HEK293T (cell line): ENCODE measurements at regions not wholly inside any gene's neighbourhood (a gene's known extent, or its start where the extent isn't known, plus 50 kb on each side); places are given as distances from the start of the nearest gene placed in this dataset.

ENCODE experiments used
- CTCF ChIA-PET: fragments of 350-600 bp; formaldehyde crosslinking; extraction: SDS; loops from one replicate; lab custom pipeline; 2021; ENCODE audit warnings: antibody characterized with exemption, inconsistent platforms; lab: Yijun Ruan, JAX
- POLR2A ChIA-PET: fragments of 350-600 bp; formaldehyde crosslinking; extraction: SDS; loops from one replicate; lab custom pipeline; 2020; ENCODE audit warnings: antibody characterized with exemption, inconsistent platforms; lab: Yijun Ruan, JAX
- DNase-seq: peaks from one replicate; pipeline ENCODE4 v3.0.0; 2012; ENCODE audit warnings: mixed read lengths; ENCODE audit errors: extremely low spot score
- ARNT ChIP-seq: fragments of 450-650 bp; IDR thresholded peaks from 2 replicates; pipeline ENCODE4 v1.6.1; 2017; ENCODE audit warnings: mild to moderate bottlenecking
- BHLHE40 ChIP-seq: fragments of 450-650 bp; IDR thresholded peaks from 2 replicates; pipeline ENCODE4 v1.6.1; 2016; ENCODE audit warnings: mild to moderate bottlenecking, moderate library complexity, borderline replicate concordance
- CTBP1 ChIP-seq: fragments of 450-650 bp; IDR thresholded peaks from 2 replicates; pipeline ENCODE4 v1.6.1; 2016; ENCODE audit warnings: borderline replicate concordance
- ELF4 ChIP-seq: fragments of 450-650 bp; IDR thresholded peaks from 2 replicates; pipeline ENCODE4 v1.6.1; 2017; ENCODE audit warnings: antibody characterized with exemption
- FOXA1 ChIP-seq: fragments of 450-650 bp; IDR thresholded peaks from 2 replicates; pipeline ENCODE4 v1.6.1; 2016; ENCODE audit warnings: mild to moderate bottlenecking
- FOXK2 ChIP-seq: fragments of 450-650 bp; IDR thresholded peaks from 2 replicates; pipeline ENCODE4 v1.6.1; 2016; ENCODE audit warnings: mild to moderate bottlenecking
- FOXM1 ChIP-seq: fragments of 450-650 bp; IDR thresholded peaks from 2 replicates; pipeline ENCODE4 v1.6.1; 2017; ENCODE audit warnings: mild to moderate bottlenecking, borderline replicate concordance
- HDGF ChIP-seq: fragments of 450-650 bp; IDR thresholded peaks from 2 replicates; pipeline ENCODE4 v1.6.1; 2017; ENCODE audit warnings: antibody characterized with exemption, borderline replicate concordance
- L3MBTL2 ChIP-seq: fragments of 450-650 bp; conservative IDR thresholded peaks from 2 replicates; pipeline ENCODE4 v1.6.1; 2016; ENCODE audit warnings: mild to moderate bottlenecking
- LEF1 ChIP-seq: fragments of 450-650 bp; IDR thresholded peaks from 2 replicates; pipeline ENCODE4 v1.6.1; 2017; ENCODE audit warnings: mild to moderate bottlenecking, borderline replicate concordance
- NFRKB ChIP-seq: fragments of 450-650 bp; IDR thresholded peaks from 2 replicates; pipeline ENCODE4 v1.6.1; 2016; ENCODE audit warnings: mild to moderate bottlenecking, moderate library complexity
- PKNOX1 ChIP-seq: fragments of 450-650 bp; IDR thresholded peaks from 2 replicates; pipeline ENCODE4 v1.6.1; 2016
- SP1 ChIP-seq: fragments of 450-650 bp; IDR thresholded peaks from 2 replicates; pipeline ENCODE4 v1.6.1; 2017
- SUZ12 ChIP-seq: fragments of 450-650 bp; IDR thresholded peaks from 2 replicates; pipeline ENCODE4 v1.6.1; 2016; ENCODE audit warnings: mild to moderate bottlenecking
- TARDBP ChIP-seq: fragments of 450-650 bp; IDR thresholded peaks from 2 replicates; pipeline ENCODE4 v1.6.1; 2016
- ZNF384 ChIP-seq: fragments of 450-650 bp; IDR thresholded peaks from 2 replicates; pipeline ENCODE4 v1.6.1; 2016

GRCh38 chr11:121773076-121773475, 320.3 kb upstream of the SORL1-AS1 start:
- POLR2A ChIA-PET = no interaction called here
- CTCF ChIA-PET = no interaction called here
- TF ChIP-seq ELF4 (no peak), ARNT (no peak), CTBP1 (no peak), SP1 (no peak), NFRKB (no peak), LEF1 (no peak), L3MBTL2 (no peak), SUZ12 (no peak), TARDBP (no peak), ZNF384 (no peak), FOXM1 (no peak), FOXA1 (no peak), HDGF (no peak), BHLHE40 (no peak), PKNOX1 (no peak), FOXK2 (no peak)

GRCh38 chr11:121770939-121771595, 318.3 kb upstream of the SORL1-AS1 start:
- DNase-seq = no peak
- TF ChIP-seq LEF1 (no peak), ARNT (no peak)
- ChIA-PET POLR2A (no interaction called here), CTCF (no interaction called here)

More at GRCh38 chr11:121773076-121773475, 320.3 kb upstream of the SORL1-AS1 start:
- DNase-seq = no peak

- TF ChIP-seq PKNOX1 (no peak), SUZ12 (no peak), SP1 (no peak), FOXK2 (no peak), ZNF384 (no peak), TARDBP (no peak), HDGF (no peak), NFRKB (no peak), L3MBTL2 (no peak), FOXA1 (no peak), ELF4 (no peak), CTBP1 (no peak), LEF1 (no peak), FOXM1 (no peak), ARNT (no peak), BHLHE40 (no peak)
- POLR2A ChIA-PET = no interaction called here
- CTCF ChIA-PET = no interaction called here
These were observed 316.4 kb upstream of the SORL1-AS1 start for GRCh38 chr11:121769191-121769590.

GRCh38 chr11:121767433-121767832, 314.7 kb upstream of the SORL1-AS1 start:
- ChIA-PET CTCF (no interaction called here), POLR2A (no interaction called here)
- DNase-seq = no peak
- TF ChIP-seq ZNF384 (no peak), SP1 (no peak), NFRKB (no peak), FOXK2 (no peak), HDGF (no peak), FOXM1 (no peak), SUZ12 (no peak), PKNOX1 (no peak), L3MBTL2 (no peak), ELF4 (no peak), BHLHE40 (no peak), LEF1 (no peak), TARDBP (no peak), ARNT (no peak)

More at GRCh38 chr11:121769191-121769590, 316.4 kb upstream of the SORL1-AS1 start:
- DNase-seq = no peak

- DNase-seq = no peak
- ChIA-PET POLR2A (no interaction called here), CTCF (no interaction called here)
- TF ChIP-seq PKNOX1 (no peak), FOXA1 (no peak), FOXM1 (no peak), ELF4 (no peak), TARDBP (no peak), FOXK2 (no peak), LEF1 (no peak), ARNT (no peak)
These were observed 314.2 kb upstream of the SORL1-AS1 start for GRCh38 chr11:121766991-121767390.

- no peak for DNase-seq
- ChIA-PET CTCF (no interaction called here), POLR2A (no interaction called here)
- TF ChIP-seq NFRKB (no peak), HDGF (no peak), SP1 (no peak), ZNF384 (no peak), TARDBP (no peak), ELF4 (no peak), FOXM1 (no peak), FOXA1 (no peak), FOXK2 (no peak), LEF1 (no peak), CTBP1 (no peak), PKNOX1 (no peak), ARNT (no peak), L3MBTL2 (no peak), BHLHE40 (no peak), SUZ12 (no peak)
These were observed 313.4 kb upstream of the SORL1-AS1 start for GRCh38 chr11:121766166-121766565.
